ENCODE measurements at regions not wholly inside any gene's neighbourhood (a gene's known extent, or its start where the extent isn't known, plus 50 kb on each side); places are given as distances from the start of the nearest gene placed in this dataset.
A peak's percentile ranks its signal among the peaks of the same experiment; 100 is the strongest.
"Not testable (repeated sequence)": the region's sequence is repeated elsewhere in the genome, so short reads cannot be mapped to it uniquely, and the experiment has no call there.

DNA sequence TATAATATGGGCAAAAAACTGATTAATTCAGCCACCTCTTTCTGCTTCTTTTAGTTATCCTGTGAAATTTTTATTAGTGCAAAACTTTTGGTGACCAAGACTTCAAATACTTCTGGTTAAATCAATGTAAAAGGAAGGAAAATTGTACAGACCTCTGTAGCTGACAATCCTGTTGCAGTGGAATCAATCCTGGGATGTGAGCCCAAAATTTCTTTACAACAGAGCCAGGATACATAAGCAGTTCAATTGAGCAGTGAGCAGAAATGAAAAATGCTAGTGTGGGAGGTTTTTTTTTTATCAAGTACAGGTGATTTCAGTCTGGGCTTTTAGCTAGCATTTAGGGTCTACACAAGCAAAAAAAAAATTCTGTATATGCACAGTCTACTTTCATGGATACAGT is 398.0 kb downstream of the OTOL1 start:
- DNase-seq (ENCODE audit: insufficient read length, low spot score) (no peak), FAIRE-seq (no peak)
- no peak for TF ChIP-seq POLR2A (IDR thresholded peaks at IDR 0.05; ENCODE audit: low read depth, low read length)

DNA sequence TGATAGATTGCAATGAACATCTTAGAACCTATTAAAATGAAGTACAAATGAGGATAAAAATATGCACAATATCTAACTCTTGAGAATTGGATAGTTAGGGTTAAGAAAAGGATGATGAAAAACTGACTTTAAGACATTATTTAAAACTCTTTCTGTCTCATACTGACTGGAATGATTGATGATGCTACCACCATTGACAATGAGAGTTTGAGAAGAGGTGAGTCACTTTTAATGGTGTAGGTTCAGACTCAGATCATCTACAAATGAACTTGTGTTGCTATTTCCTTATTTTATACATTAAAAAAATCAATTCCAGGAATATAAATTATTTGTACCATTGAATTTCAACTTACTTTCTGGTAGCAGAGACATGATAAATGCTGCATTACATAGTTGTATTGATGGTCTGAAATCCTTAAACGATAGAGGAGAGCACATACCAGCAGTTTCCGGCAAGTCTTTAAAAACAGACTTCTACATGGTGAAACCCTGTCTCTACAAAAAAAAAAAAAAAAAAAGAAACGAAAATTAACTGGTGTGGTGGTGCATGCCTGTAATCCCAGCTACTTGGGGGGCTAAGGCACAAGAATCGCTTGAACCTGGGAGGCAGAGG is 409.0 kb downstream of the OTOL1 start:
- no peak for DNase-seq (ENCODE audit: insufficient read length, low spot score)
- TF ChIP-seq POLR2A (IDR thresholded peaks at IDR 0.05; ENCODE audit: low read depth, low read length) = no peak
- FAIRE-seq = no peak

DNA sequence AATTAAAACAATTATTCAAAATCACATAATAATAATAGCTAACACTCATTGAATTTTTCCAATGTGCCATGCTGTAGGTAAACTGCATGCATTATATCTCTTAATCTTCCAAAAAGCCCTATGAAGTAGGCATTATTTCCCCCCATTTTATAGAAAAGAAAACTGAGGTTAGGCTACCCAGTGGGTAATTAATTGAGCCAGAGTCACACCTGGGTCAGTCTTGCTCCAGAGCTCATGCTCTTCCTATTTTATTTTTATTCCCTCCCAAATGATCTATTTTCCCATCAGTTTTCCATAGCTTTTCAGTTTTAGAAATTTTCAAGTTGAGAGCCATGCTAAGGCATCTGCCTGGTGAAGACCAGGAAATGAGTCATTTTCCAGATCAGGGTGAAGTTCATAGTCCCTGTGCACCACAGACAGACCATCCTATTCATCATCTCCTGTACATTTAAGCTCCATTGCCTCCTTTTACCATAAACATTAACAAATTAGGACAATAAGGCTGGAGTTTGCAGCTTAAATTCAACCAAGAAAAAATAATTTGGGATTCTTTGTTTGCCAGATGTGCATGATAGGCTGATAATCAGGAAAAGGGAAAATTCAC is 417.3 kb downstream of the OTOL1 start:
- DNase-seq (ENCODE audit: insufficient read length, low spot score) (peak; percentile 26), FAIRE-seq (peak; percentile 97)
- TF ChIP-seq POLR2A (IDR thresholded peaks at IDR 0.05; ENCODE audit: low read depth, low read length) = no peak

DNA sequence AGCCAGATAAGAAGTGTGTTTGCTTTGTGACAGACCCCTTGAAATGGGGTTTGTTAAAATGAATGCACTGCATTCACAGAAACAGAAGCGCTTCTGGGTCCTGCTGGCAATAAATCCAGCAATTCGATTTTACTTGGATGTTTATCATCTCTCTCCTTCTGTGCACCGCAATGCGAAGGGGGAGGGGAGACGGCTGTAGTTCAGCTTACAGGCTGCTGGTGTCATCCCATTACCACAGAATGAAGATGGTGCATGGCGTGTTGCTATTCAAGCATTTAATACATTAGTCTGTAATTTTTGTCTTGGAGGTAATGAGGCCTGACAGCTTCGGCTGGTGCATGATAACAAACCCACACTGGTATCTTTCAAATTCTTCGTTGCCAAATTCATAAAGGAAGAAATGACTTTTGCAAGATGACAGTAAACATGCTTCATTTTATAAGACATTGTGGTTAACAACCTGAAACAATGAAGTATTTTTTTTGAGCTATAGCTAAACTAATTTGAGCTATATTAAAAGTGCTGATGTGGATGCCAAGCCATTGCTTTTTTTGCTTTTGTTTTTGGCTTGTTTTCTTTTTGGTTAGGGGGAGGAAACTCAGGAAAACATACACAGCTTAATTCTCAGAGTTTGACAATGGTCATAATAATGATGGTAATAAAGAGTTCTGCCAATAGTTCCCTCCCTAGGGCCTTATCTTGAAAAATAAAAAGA is 418.3 kb downstream of the OTOL1 start:
- no peak for TF ChIP-seq POLR2A (IDR thresholded peaks at IDR 0.05; ENCODE audit: low read depth, low read length)
- FAIRE-seq (no peak), DNase-seq (ENCODE audit: insufficient read length, low spot score) (no peak)

DNA sequence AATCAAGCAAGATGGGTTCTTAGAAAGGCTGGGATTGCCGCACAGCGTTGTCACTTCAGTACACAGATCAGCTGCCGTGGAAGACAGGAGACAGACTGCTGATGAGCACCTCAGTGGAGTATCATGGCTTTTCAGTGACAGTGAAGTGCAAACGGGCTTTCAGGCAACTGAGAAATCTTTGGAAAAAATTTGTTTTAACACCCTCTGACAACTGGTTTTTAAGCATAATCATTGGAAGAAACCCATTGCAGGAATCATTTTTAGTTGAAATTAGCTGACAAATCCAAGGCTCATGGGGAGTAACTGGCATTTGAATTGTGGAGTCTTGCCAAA is 418.8 kb downstream of the OTOL1 start:
- DNase-seq (ENCODE audit: insufficient read length, low spot score) (no peak), FAIRE-seq (no peak)
- no peak for TF ChIP-seq POLR2A (IDR thresholded peaks at IDR 0.05; ENCODE audit: low read depth, low read length)

DNA sequence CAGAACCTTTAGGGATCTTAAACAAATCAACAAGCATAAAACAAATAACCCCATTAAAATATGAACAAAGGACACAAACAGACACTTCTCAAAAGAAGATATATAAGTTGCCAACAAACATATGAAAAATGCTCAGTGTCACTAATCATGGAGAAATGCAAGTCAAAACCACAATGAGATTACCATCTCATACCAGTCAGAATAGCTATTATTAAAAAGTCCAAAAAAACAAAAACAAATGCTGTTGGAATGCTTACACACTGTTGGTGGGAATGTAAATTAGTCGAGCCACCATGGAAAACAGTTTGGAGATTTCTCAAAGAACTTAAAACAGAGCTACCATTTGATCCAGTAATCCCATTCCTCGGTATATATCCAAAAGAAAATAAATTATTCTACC is 423.6 kb downstream of the OTOL1 start:
- no peak for DNase-seq (ENCODE audit: insufficient read length, low spot score)
- TF ChIP-seq POLR2A (IDR thresholded peaks at IDR 0.05; ENCODE audit: low read depth, low read length) = no peak
- no peak for FAIRE-seq

DNA sequence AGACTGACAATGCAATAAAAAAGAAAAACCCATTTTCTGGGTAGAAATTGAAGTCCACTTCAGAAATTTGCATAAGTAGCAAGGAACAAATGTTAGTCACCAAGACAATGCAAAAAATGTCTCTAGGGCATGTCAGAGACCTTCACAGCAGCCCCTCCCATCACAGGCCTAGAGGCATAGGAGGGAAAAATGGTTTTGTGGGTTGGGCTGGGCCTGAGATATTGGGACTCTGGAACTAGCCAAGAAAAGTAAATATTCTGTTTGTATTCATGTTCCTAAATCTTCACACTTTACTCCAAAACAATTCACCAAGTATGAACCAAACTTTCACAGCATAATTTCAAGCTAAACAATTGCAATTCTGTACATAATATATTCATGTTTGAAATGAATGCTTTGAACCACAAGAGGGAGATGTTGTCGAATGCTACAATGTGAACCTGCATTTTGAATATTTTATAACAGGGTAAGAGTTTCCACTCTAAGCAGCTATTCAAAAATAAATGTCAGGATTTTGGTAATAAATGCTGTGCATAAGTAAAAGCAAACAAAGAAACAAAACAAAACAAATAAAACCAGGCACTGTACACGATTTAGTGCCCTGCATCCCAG is 429.2 kb downstream of the OTOL1 start:
- DNase-seq (ENCODE audit: insufficient read length, low spot score) (no peak), FAIRE-seq (peak; percentile 15)
- TF ChIP-seq POLR2A (IDR thresholded peaks at IDR 0.05; ENCODE audit: low read depth, low read length) = no peak

- DNase-seq (ENCODE audit: insufficient read length, low spot score) (no peak), FAIRE-seq (no peak)
Observed at GRCh38 chr3:161927131-161927530, 430.5 kb downstream of the OTOL1 start.

GRCh38 chr3:161939918-161940620 is 443.5 kb downstream of the OTOL1 start:
- DNase-seq (ENCODE audit: insufficient read length, low spot score) = no peak
- no peak for TF ChIP-seq POLR2A (IDR thresholded peaks at IDR 0.05; ENCODE audit: low read depth, low read length)
- FAIRE-seq = no peak

More at GRCh38 chr3:161927131-161927530, 430.5 kb downstream of the OTOL1 start:
- no peak for TF ChIP-seq POLR2A (IDR thresholded peaks at IDR 0.05; ENCODE audit: low read depth, low read length)

DNA sequence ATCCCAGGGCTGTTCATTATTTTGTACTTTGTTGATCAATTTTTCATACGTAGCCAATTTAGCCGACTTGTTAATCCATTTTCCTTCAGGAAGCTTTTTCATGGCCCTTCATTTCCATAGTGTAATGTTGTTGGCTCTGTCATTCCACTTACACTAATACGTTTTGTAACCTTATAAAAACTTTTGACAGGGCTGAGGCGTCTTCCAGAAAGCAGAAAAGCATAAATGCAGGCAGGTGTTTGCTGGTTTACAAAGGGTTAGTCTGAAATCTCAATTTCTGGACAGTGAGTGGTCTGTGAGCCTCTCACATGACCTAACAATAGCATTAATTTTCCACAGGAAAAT is 444.0 kb downstream of the OTOL1 start:
- DNase-seq (ENCODE audit: insufficient read length, low spot score) (no peak), FAIRE-seq (no peak)
- TF ChIP-seq POLR2A (IDR thresholded peaks at IDR 0.05; ENCODE audit: low read depth, low read length) = no peak

DNA sequence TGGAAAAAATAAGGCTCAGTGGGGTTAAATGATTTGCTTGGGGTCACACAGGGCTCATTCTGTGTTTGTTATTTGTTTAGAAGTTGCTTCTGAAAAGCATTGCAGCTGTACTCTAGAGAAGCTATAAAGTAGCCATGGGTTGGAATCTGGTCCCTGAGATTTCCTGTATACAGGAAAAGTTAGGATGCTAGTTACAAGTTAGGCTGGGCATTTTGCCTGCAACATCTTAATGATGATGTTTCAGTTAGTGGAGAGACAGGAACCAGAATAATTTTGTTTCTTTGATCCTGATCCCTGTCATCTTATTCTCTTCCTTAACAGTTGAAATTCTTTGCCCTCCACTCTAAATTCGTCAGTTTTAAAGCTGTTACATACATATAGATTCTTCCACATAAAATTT is 445.3 kb downstream of the OTOL1 start:
- FAIRE-seq = no peak
- DNase-seq (ENCODE audit: insufficient read length, low spot score) = no peak
- TF ChIP-seq POLR2A (IDR thresholded peaks at IDR 0.05; ENCODE audit: low read depth, low read length) = no peak

DNA sequence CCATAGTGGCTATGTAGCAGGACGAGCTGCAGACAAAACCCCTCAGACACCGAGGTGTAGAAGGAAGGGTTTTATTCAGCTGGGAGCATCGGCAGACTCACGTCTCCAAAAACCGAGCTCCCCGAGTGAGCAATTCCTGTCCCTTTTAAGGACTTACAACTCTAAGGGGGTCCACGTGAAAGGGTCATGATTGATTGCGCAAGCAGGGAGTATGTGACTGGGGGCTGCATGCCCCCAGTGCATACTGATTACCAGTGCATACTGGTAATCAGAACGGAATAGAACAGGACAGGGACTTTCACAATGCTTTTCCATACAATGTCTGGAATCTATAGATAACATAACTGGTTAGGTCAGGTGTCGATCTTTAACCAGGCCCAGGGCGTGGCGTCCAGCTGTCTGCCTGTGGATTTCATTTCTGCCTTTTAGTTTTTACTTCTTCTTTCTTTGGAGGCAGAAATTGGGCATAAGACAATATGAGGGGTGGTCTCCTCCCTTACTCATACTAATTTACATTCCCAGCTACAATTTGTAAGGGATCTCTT is 447.3 kb downstream of the OTOL1 start:
- FAIRE-seq; DNase-seq (ENCODE audit: insufficient read length, low spot score): not testable (repeated sequence)

GRCh38 chr3:161946443-161946960 is 449.9 kb downstream of the OTOL1 start:
- no peak for DNase-seq (ENCODE audit: insufficient read length, low spot score)
- FAIRE-seq = no peak
- TF ChIP-seq POLR2A (IDR thresholded peaks at IDR 0.05; ENCODE audit: low read depth, low read length) = no peak
